Esophagus squamous epithelium (tissue), 5 donors: ENCODE measurements at regions not wholly inside any gene's neighbourhood (a gene's known extent, or its start where the extent isn't known, plus 50 kb on each side); places are given as distances from the start of the nearest gene placed in this dataset.

ENCODE experiments used
- DNase-seq: peaks from one replicate; lab custom pipeline; 2025; lab: John Stamatoyannopoulos, UW
- H3K27ac ChIP-seq, 4 donors: fragments of 200-600 bp; sonication (generic); one replicate each; pipeline ENCODE4 v1.5.1; 2016 to 2019; ENCODE audit warnings: mild to moderate bottlenecking in 1 of 4
- H3K27me3 ChIP-seq, 4 donors: fragments of 200-600 bp; sonication (generic); 1 replicate in 3 of 4; 2 replicates in 1 of 4; pipeline versions ENCODE4 v1.5.1 to v1.6.0; 2017 to 2021; ENCODE audit warnings: antibody characterized with exemption in 1 of 4
- H3K36me3 ChIP-seq, 3 donors: fragments of 200-600 bp; sonication (generic); one replicate each; pipeline ENCODE4 v1.5.1; 2016 to 2019
- H3K4me1 ChIP-seq, 3 donors: fragments of 200-600 bp; sonication (generic); one replicate each; pipeline ENCODE4 v1.5.1; 2017 to 2019
- H3K4me3 ChIP-seq, 4 donors: fragments of 200-600 bp; sonication (generic); 1 replicate in 3 of 4; 2 replicates in 1 of 4; pipeline ENCODE4 v1.5.1; 2016 to 2019; ENCODE audit warnings: mild to moderate bottlenecking in 2 of 4, moderate library complexity in 1 of 4
- H3K9me3 ChIP-seq, 3 donors: fragments of 200-600 bp; sonication (generic); one replicate each; pipeline ENCODE4 v1.5.1; 2016 to 2019
- CTCF ChIP-seq, 6 experiments: fragments of 450-650 bp in 4 of 6; fragments of 200-600 bp in 2 of 6; sonication (generic) in 2 of 6; IDR thresholded peaks; one replicate each; pipeline ENCODE4 v1.5.1; 2016 to 2019; ENCODE audit warnings: antibody characterized with exemption in 6 of 6, mild to moderate bottlenecking in 4 of 6, moderate library complexity in 4 of 6
- POLR2A ChIP-seq, 4 donors: fragments of 450-650 bp; IDR thresholded peaks; one replicate each; pipeline ENCODE4 v1.6.1; 2017; ENCODE audit warnings: antibody characterized with exemption in 4 of 4, mild to moderate bottlenecking in 4 of 4, moderate library complexity in 3 of 4
- WGBS, 2 donors: methylation state at CpG; one replicate each; pipeline ENCODE4 v1.1.5; 2018; 5-methylcytosine and 5-hydroxymethylcytosine counted together
- intact Hi-C: fragments of 100-400 bp; cut with DNase I; formaldehyde crosslinking; loops from one replicate; pipeline ENCODE4 v1.15.0; 2022
- donor health status: DM: yes; HTN: yes; CAD: no.

GRCh38 chr21:35633501-35633900, 426.8 kb downstream of the SETD4 start:
- TF ChIP-seq CTCF (IDR thresholded peaks at IDR 0.05), result no peak
- no peak for TF ChIP-seq POLR2A (IDR thresholded peaks at IDR 0.05)
- no peak overlapping the region for H3K27ac ChIP-seq
- no peak for DNase-seq
- no peaks in the 10 kb centered on the region for H3K9me3 ChIP-seq
- peaks cover 0 to 10% (median 0%) of the 10 kb centered on the region in 3 donors for H3K4me1 ChIP-seq
- peaks cover 0 to 9% (median 0%) of the 10 kb centered on the region in 4 donors for H3K27me3 ChIP-seq
- intact Hi-C loops, result no loop called here
- 84 to 87% methylated on average over 9 of the region's 9 CpGs for WGBS, 2 donors
- H3K36me3 ChIP-seq, result no peaks in the 10 kb centered on the region
- H3K4me3 ChIP-seq, result no peak overlapping the region

GRCh38 chr21:35632711-35633110, 427.6 kb downstream of the SETD4 start:
- Histone ChIP-seq H3K27me3 (peaks cover 0 to 14% (median 0%) of the 10 kb centered on the region in 4 donors), H3K4me3 (no peak overlapping the region), H3K9me3 (no peaks in the 10 kb centered on the region), H3K27ac (no peak overlapping the region), H3K36me3 (no peaks in the 10 kb centered on the region), H3K4me1 (peaks cover 0 to 10% (median 0%) of the 10 kb centered on the region in 3 donors)
- no peak for DNase-seq
- 87 to 89% methylated on average over 4 to 5 of the region's 5 CpGs for WGBS, 2 donors
- no peak for TF ChIP-seq POLR2A (IDR thresholded peaks at IDR 0.05)
- TF ChIP-seq CTCF (IDR thresholded peaks at IDR 0.05), result no peak
- intact Hi-C loops, result no loop called here

- TF ChIP-seq POLR2A (IDR thresholded peaks at IDR 0.05), result no peak
- no peak for TF ChIP-seq CTCF (IDR thresholded peaks at IDR 0.05)
- no peak overlapping the region for H3K4me3 ChIP-seq
- WGBS, 2 donors, result 77 to 79% methylated on average over 3 of the region's 3 CpGs
- no peak for DNase-seq
- H3K27ac ChIP-seq, result no peak overlapping the region
- no peaks in the 10 kb centered on the region for H3K4me1 ChIP-seq
- H3K27me3 ChIP-seq, result peaks cover 0 to 11% (median 0%) of the 10 kb centered on the region in 4 donors
- intact Hi-C loops, result no loop called here
- no peaks in the 10 kb centered on the region for H3K9me3 ChIP-seq
- no peaks in the 10 kb centered on the region for H3K36me3 ChIP-seq
These were observed 432.0 kb downstream of the SETD4 start for GRCh38 chr21:35628316-35628715.

- Histone ChIP-seq H3K36me3 (no peaks in the 10 kb centered on the region), H3K4me1 (no peaks in the 10 kb centered on the region), H3K4me3 (no peak overlapping the region), H3K27me3 (peaks cover 0 to 9% (median 0%) of the 10 kb centered on the region in 4 donors), H3K27ac (no peak overlapping the region), H3K9me3 (no peaks in the 10 kb centered on the region)
- intact Hi-C loops, result no loop called here
- 85 to 89% methylated on average over 4 of the region's 4 CpGs for WGBS, 2 donors
- no peak for DNase-seq
- TF ChIP-seq CTCF (IDR thresholded peaks at IDR 0.05), result no peak
- no peak for TF ChIP-seq POLR2A (IDR thresholded peaks at IDR 0.05)
These were observed 432.9 kb downstream of the SETD4 start for GRCh38 chr21:35627462-35627861.

GRCh38 chr21:35625576-35625975, 434.8 kb downstream of the SETD4 start:
- H3K9me3 ChIP-seq, result no peaks in the 10 kb centered on the region
- H3K27me3 ChIP-seq, result peaks cover 0 to 9% (median 0%) of the 10 kb centered on the region in 4 donors
- no peaks in the 10 kb centered on the region for H3K36me3 ChIP-seq
- intact Hi-C loops, result no loop called here
- no peak for TF ChIP-seq CTCF (IDR thresholded peaks at IDR 0.05)
- TF ChIP-seq POLR2A (IDR thresholded peaks at IDR 0.05), result no peak
- 61 to 64% methylated on average over 3 of the region's 3 CpGs for WGBS, 2 donors
- no peak overlapping the region for H3K27ac ChIP-seq
- no peaks in the 10 kb centered on the region for H3K4me1 ChIP-seq
- no peak for DNase-seq
- no peak overlapping the region for H3K4me3 ChIP-seq
